Keratinocyte (primary cell): ENCODE measurements at regions not wholly inside any gene's neighbourhood (a gene's known extent, or its start where the extent isn't known, plus 50 kb on each side); places are given as distances from the start of the nearest gene placed in this dataset.

ENCODE experiments used
- DNase-seq: peaks from one replicate; pipeline ENCODE4 v3.0.0-alpha.2; 2011; ENCODE audit warnings: low read depth, missing footprints, low spot score
- FAIRE-seq: peaks from 2 replicates; lab custom pipeline; 2011; peaks lifted over from hg19 to GRCh38; lab: Jason Lieb, UNC
- H2AFZ ChIP-seq: 2 replicates; pipeline ENCODE4 v1.6.0; 2012; ENCODE audit warnings: low read length, control low read depth, inconsistent platforms; ENCODE audit not compliant: control insufficient read depth
- H3K27ac ChIP-seq: 2 replicates; pipeline ENCODE4 v1.5.1; 2011; ENCODE audit warnings: low read length; ENCODE audit not compliant: control insufficient read depth, insufficient read depth
- H3K27me3 ChIP-seq: 3 replicates; pipeline ENCODE4 v1.6.0; 2011; ENCODE audit warnings: low read length; ENCODE audit not compliant: control insufficient read depth, insufficient read depth; ENCODE audit errors: extremely low read depth
- H3K36me3 ChIP-seq, 2 experiments: 2 replicates in 1 of 2; 3 replicates in 1 of 2; pipeline ENCODE4 v1.5.1; 2011; ENCODE audit warnings: low read length in 2 of 2, mild to moderate bottlenecking in 1 of 2; ENCODE audit not compliant: control insufficient read depth in 2 of 2, insufficient read depth in 2 of 2; ENCODE audit errors: extremely low read depth in 1 of 2
- H3K4me1 ChIP-seq: 3 replicates; pipeline ENCODE4 v1.5.1; 2011; ENCODE audit warnings: low read length; ENCODE audit not compliant: control insufficient read depth, insufficient read depth; ENCODE audit errors: extremely low read depth
- H3K4me2 ChIP-seq: 3 replicates; pipeline ENCODE4 v1.6.0; 2011; ENCODE audit warnings: low read depth, low read length; ENCODE audit not compliant: control insufficient read depth, insufficient read depth; ENCODE audit errors: extremely low read depth
- H3K4me3 ChIP-seq, 3 experiments: fragments of 200-600 bp in 1 of 3; sonication (generic) in 1 of 3; 2 replicates in 2 of 3; 3 replicates in 1 of 3; pipeline ENCODE4 v1.5.1; 2011 to 2016; ENCODE audit warnings: low read length in 3 of 3, mild to moderate bottlenecking in 3 of 3, control low read depth in 2 of 3, inconsistent platforms in 1 of 3, low read depth in 1 of 3, mixed read lengths in 1 of 3, mixed run types in 1 of 3, moderate library complexity in 1 of 3; ENCODE audit not compliant: control insufficient read depth in 2 of 3, insufficient read depth in 2 of 3; ENCODE audit errors: extremely low read depth in 1 of 3
- H3K79me2 ChIP-seq: 2 replicates; pipeline ENCODE4 v1.6.0; 2012; ENCODE audit warnings: low read length; ENCODE audit not compliant: control insufficient read depth, insufficient read depth
- H3K9ac ChIP-seq: 3 replicates; pipeline ENCODE4 v1.6.0; 2011; ENCODE audit warnings: low read length; ENCODE audit not compliant: control insufficient read depth, insufficient read depth; ENCODE audit errors: extremely low read depth
- H3K9me1 ChIP-seq: 3 replicates; pipeline ENCODE4 v1.6.0; 2011; ENCODE audit warnings: low read length; ENCODE audit not compliant: control insufficient read depth, insufficient read depth; ENCODE audit errors: extremely low read depth
- H3K9me3 ChIP-seq: 2 replicates; pipeline ENCODE4 v1.5.1; 2012; ENCODE audit warnings: low read depth, low read length; ENCODE audit not compliant: control insufficient read depth
- H4K20me1 ChIP-seq: 3 replicates; pipeline ENCODE4 v1.6.0; 2011; ENCODE audit warnings: low read length; ENCODE audit not compliant: control insufficient read depth, insufficient read depth; ENCODE audit errors: extremely low read depth
- CTCF ChIP-seq, 3 experiments: IDR thresholded peaks in 1 of 3; conservative IDR thresholded peaks in 1 of 3; optimal IDR thresholded peaks in 1 of 3; 2 replicates in 2 of 3; 3 replicates in 1 of 3; pipeline versions ENCODE3 to v1.5.1; 2011; ENCODE audit warnings: low read length in 3 of 3, mild to moderate bottlenecking in 3 of 3, moderate library complexity in 2 of 3, control low read depth in 1 of 3, inconsistent platforms in 1 of 3; ENCODE audit not compliant: insufficient read depth in 2 of 3; ENCODE audit errors: extremely low read depth in 1 of 3
- EZH2 ChIP-seq: IDR thresholded peaks from one replicate; pipeline ENCODE4 v1.6.1; 2012; ENCODE audit warnings: inconsistent platforms, mild to moderate bottlenecking, low read length, moderate library complexity
- dilution Hi-C: fragments of 300-500 bp; cut with MboI; formaldehyde crosslinking; loops from one replicate; pipeline ENCODE4 v1.7.0; 2020; ENCODE audit warnings: low sequenced_read_pairs; ENCODE audit not compliant: extremely low pct_ligation_motif_present

- dilution Hi-C loops: no loop called here
- no peak overlapping the region for H3K9ac ChIP-seq
- TF ChIP-seq CTCF (optimal IDR thresholded peaks at IDR 0.05 in 1 of 3, IDR thresholded peaks at IDR 0.05 in 1 of 3, conservative IDR thresholded peaks at IDR 0.05 in 1 of 3; ENCODE audit: extremely low read depth in 1 of 3, insufficient read depth in 2 of 3, low read length in 3 of 3): no peak
- TF ChIP-seq EZH2: no peak
- H3K4me2 ChIP-seq: no peak overlapping the region
- no peak overlapping the region for H3K27ac ChIP-seq
- no peaks in the 10 kb centered on the region for H3K9me3 ChIP-seq
- H3K79me2 ChIP-seq: no peaks in the 10 kb centered on the region
- H2AFZ ChIP-seq: no peak overlapping the region
- H3K36me3 ChIP-seq: no peaks in the 10 kb centered on the region
- no peaks in the 10 kb centered on the region for H3K9me1 ChIP-seq
- no peaks in the 10 kb centered on the region for H3K27me3 ChIP-seq
- FAIRE-seq (no peak), DNase-seq (no peak)
- peaks cover 4% of the 10 kb centered on the region for H3K4me1 ChIP-seq
- no peak overlapping the region for H3K4me3 ChIP-seq
- H4K20me1 ChIP-seq: no peaks in the 10 kb centered on the region
These were observed 195.9 kb upstream of the PMFBP1 start for GRCh38 chr16:72367851-72368250.

GRCh38 chr16:72362973-72363372, 191.0 kb upstream of the PMFBP1 start:
- Histone ChIP-seq H3K27me3 (no peaks in the 10 kb centered on the region), H3K4me2 (no peak overlapping the region), H3K4me3 (no peak overlapping the region), H3K9me1 (no peaks in the 10 kb centered on the region), H4K20me1 (no peaks in the 10 kb centered on the region), H3K36me3 (no peaks in the 10 kb centered on the region), H2AFZ (no peak overlapping the region), H3K79me2 (no peaks in the 10 kb centered on the region), H3K4me1 (no peaks in the 10 kb centered on the region), H3K9me3 (no peaks in the 10 kb centered on the region), H3K9ac (no peak overlapping the region), H3K27ac (no peak overlapping the region)
- dilution Hi-C loops: no loop called here
- no peak for TF ChIP-seq EZH2
- no peak for TF ChIP-seq CTCF (optimal IDR thresholded peaks at IDR 0.05 in 1 of 3, IDR thresholded peaks at IDR 0.05 in 1 of 3, conservative IDR thresholded peaks at IDR 0.05 in 1 of 3; ENCODE audit: extremely low read depth in 1 of 3, insufficient read depth in 2 of 3, low read length in 3 of 3)
- no peak for FAIRE-seq
- DNase-seq: no peak
